HFFc6 (cell line): ENCODE measurements at regions not wholly inside any gene's neighbourhood (a gene's known extent, or its start where the extent isn't known, plus 50 kb on each side); places are given as distances from the start of the nearest gene placed in this dataset.

Experiments
- DNase-seq: peaks from one replicate; pipeline ENCODE4 v3.0.0-alpha.2; 2018
- H3K27ac Mint-ChIP-seq: 2 replicates; pipeline ENCODE4 v1.8.0; 2020; ENCODE audit warnings: mild to moderate bottlenecking, mixed read lengths
- H3K27me3 Mint-ChIP-seq: 2 replicates; pipeline ENCODE4 v1.8.0; 2021; ENCODE audit warnings: mild to moderate bottlenecking, moderate library complexity, mixed read lengths; ENCODE audit not compliant: insufficient read depth
- H3K36me3 Mint-ChIP-seq: 2 replicates; pipeline ENCODE4 v1.8.0; 2021; ENCODE audit warnings: low read depth, mixed read lengths
- H3K4me1 Mint-ChIP-seq: 2 replicates; pipeline ENCODE4 v1.8.0; 2020; ENCODE audit warnings: low read depth, mixed read lengths
- H3K4me3 Mint-ChIP-seq: 2 replicates; pipeline ENCODE4 v1.8.0; 2020; ENCODE audit warnings: mild to moderate bottlenecking, moderate library complexity, mixed read lengths
- H3K9me3 Mint-ChIP-seq: 2 replicates; pipeline ENCODE4 v1.8.0; 2020; ENCODE audit warnings: mild to moderate bottlenecking, mixed read lengths
- CTCF ChIP-seq: fragments of 200-600 bp; sonication (generic); IDR thresholded peaks from 2 replicates; pipeline ENCODE4 v1.5.0; 2021; ENCODE audit warnings: antibody characterized with exemption, mild to moderate bottlenecking

GRCh38 chr1:218673170-218673569 is 328.0 kb downstream of the TGFB2 start:
- TF ChIP-seq CTCF = no peak
- Mint-ChIP-seq H3K4me3 (no peak overlapping the region), H3K27me3 (no peaks in the 10 kb centered on the region; the same call in 1 of the 2 replicates), H3K27ac (no peak overlapping the region), H3K36me3 (no peaks in the 10 kb centered on the region), H3K4me1 (peaks cover 40% of the 10 kb centered on the region), H3K9me3 (no peaks in the 10 kb centered on the region; the same call in 1 of the 2 replicates)
- no peak for DNase-seq

GRCh38 chr1:218674280-218674773 is 329.2 kb downstream of the TGFB2 start:
- no peaks in the 10 kb centered on the region for H3K36me3 Mint-ChIP-seq
- peak overlapping the region; percentile 82 for H3K4me3 Mint-ChIP-seq
- H3K9me3 Mint-ChIP-seq = no peaks in the 10 kb centered on the region; the same call in 1 of the 2 replicates
- peak; percentile 61 for DNase-seq
- TF ChIP-seq CTCF = peak; percentile 24; the same call in 1 of the 2 replicates
- H3K4me1 Mint-ChIP-seq = peaks cover 37% of the 10 kb centered on the region
- H3K27me3 Mint-ChIP-seq = no peaks in the 10 kb centered on the region; the same call in 1 of the 2 replicates
- peak overlapping the region; percentile 94 for H3K27ac Mint-ChIP-seq

- Mint-ChIP-seq H3K27me3 (no peaks in the 10 kb centered on the region; the same call in none of the 2 replicates), H3K36me3 (no peaks in the 10 kb centered on the region), H3K4me1 (peaks cover 23% of the 10 kb centered on the region), H3K27ac (no peak overlapping the region), H3K4me3 (no peak overlapping the region), H3K9me3 (no peaks in the 10 kb centered on the region; the same call in 1 of the 2 replicates)
- DNase-seq = no peak
- TF ChIP-seq CTCF = no peak
Measured at GRCh38 chr1:218677026-218677425, 331.9 kb downstream of the TGFB2 start.

GRCh38 chr1:218679391-218679790 is 334.3 kb downstream of the TGFB2 start:
- no peak for DNase-seq
- no peaks in the 10 kb centered on the region; the same call in 1 of the 2 replicates for H3K9me3 Mint-ChIP-seq
- peaks cover 1% of the 10 kb centered on the region for H3K27me3 Mint-ChIP-seq
- TF ChIP-seq CTCF = no peak
- H3K36me3 Mint-ChIP-seq = no peaks in the 10 kb centered on the region
- H3K4me1 Mint-ChIP-seq = peaks cover 13% of the 10 kb centered on the region
- no peak overlapping the region for H3K27ac Mint-ChIP-seq
- H3K4me3 Mint-ChIP-seq = no peak overlapping the region

GRCh38 chr1:218679988-218680748 is 335.0 kb downstream of the TGFB2 start:
- no peak overlapping the region for H3K27ac Mint-ChIP-seq
- peaks cover 6% of the 10 kb centered on the region; the same call in 1 of the 2 replicates for H3K4me1 Mint-ChIP-seq
- H3K36me3 Mint-ChIP-seq = no peaks in the 10 kb centered on the region
- H3K9me3 Mint-ChIP-seq = no peaks in the 10 kb centered on the region; the same call in 1 of the 2 replicates
- no peak for TF ChIP-seq CTCF
- H3K4me3 Mint-ChIP-seq = no peak overlapping the region
- no peak for DNase-seq
- peaks cover 1% of the 10 kb centered on the region for H3K27me3 Mint-ChIP-seq
